Body of pancreas (tissue), 4 donors: ENCODE measurements at regions not wholly inside any gene's neighbourhood (a gene's known extent, or its start where the extent isn't known, plus 50 kb on each side); places are given as distances from the start of the nearest gene placed in this dataset.

Experiments used
- CTCF ChIP-seq, 7 experiments: fragments of 450-650 bp in 4 of 7; fragments of 200-600 bp in 3 of 7; sonication (generic) in 3 of 7; IDR thresholded peaks; one replicate each; pipeline ENCODE4 v1.5.1; 2016 to 2019; ENCODE audit warnings: antibody characterized with exemption in 7 of 7
- POLR2A ChIP-seq, 3 donors: fragments of 450-650 bp; IDR thresholded peaks; one replicate each; pipeline ENCODE4 v1.6.1; 2016; ENCODE audit warnings: antibody characterized with exemption in 3 of 3, mild to moderate bottlenecking in 2 of 3

- TF ChIP-seq CTCF (IDR thresholded peaks at IDR 0.05) (no peak), POLR2A (IDR thresholded peaks at IDR 0.05) (no peak)
These were observed 81.7 kb upstream of the ANO1 start for GRCh38 chr11:69996451-69996850.
